HEK293 (cell line): ENCODE measurements at regions not wholly inside any gene's neighbourhood (a gene's known extent, or its start where the extent isn't known, plus 50 kb on each side); places are given as distances from the start of the nearest gene placed in this dataset.

Experiments used
- CTCF ChIA-PET: fragments of 350-600 bp; formaldehyde crosslinking; extraction: SDS; loops from one replicate; lab custom pipeline; 2021; ENCODE audit warnings: antibody characterized with exemption; lab: Yijun Ruan, JAX
- POLR2A ChIA-PET: fragments of 300-600 bp; formaldehyde crosslinking; extraction: SDS; loops from one replicate; lab custom pipeline; 2020; ENCODE audit warnings: antibody characterized with exemption, inconsistent platforms; lab: Yijun Ruan, JAX
- H3K27ac ChIP-seq: fragments of 200-500 bp; sonication (Bioruptor generic); 2 replicates; pipeline ENCODE4 v1.5.1; 2014; ENCODE audit warnings: low read depth, low read length, control low read depth, inconsistent platforms; ENCODE audit errors: extremely low read depth
- H3K36me3 ChIP-seq, 2 experiments: fragments of 200-500 bp in 1 of 2; sonication (Bioruptor generic) in 1 of 2; 1 replicate in 1 of 2; 2 replicates in 1 of 2; pipeline ENCODE4 v1.5.1; 2014 to 2017; ENCODE audit warnings: inconsistent platforms in 2 of 2, low read length in 2 of 2; ENCODE audit not compliant: control insufficient read depth in 2 of 2, insufficient read depth in 1 of 2
- H3K4me1 ChIP-seq: fragments of 200-500 bp; sonication (Bioruptor generic); 2 replicates; pipeline ENCODE4 v1.5.1; 2014; ENCODE audit warnings: mild to moderate bottlenecking, low read length, inconsistent platforms; ENCODE audit not compliant: control insufficient read depth, insufficient read depth
- H3K4me3 ChIP-seq: 2 replicates; pipeline ENCODE4 v1.5.1; 2011; ENCODE audit warnings: low read depth, mild to moderate bottlenecking, control low read depth, low read length, moderate library complexity
- H3K9me3 ChIP-seq: fragments of 200-500 bp; sonication (Bioruptor generic); 2 replicates; pipeline ENCODE4 v1.5.1; 2014; ENCODE audit warnings: low read depth, low read length, inconsistent platforms; ENCODE audit not compliant: control insufficient read depth, insufficient read depth
- FEZF1 ChIP-seq: fragments of 450-650 bp; formaldehyde crosslinking; IDR thresholded peaks from 2 replicates; pipeline ENCODE4 v1.5.1; 2016; ENCODE audit warnings: missing biosample characterization, missing genetic modification characterization
- IKZF3 ChIP-seq: fragments of 450-650 bp; IDR thresholded peaks from 2 replicates; pipeline ENCODE4 v1.5.0; 2018; ENCODE audit warnings: missing biosample characterization, mild to moderate bottlenecking, missing genetic modification characterization, moderate library complexity
- MEIS1 ChIP-seq: sonication (generic); formaldehyde crosslinking; IDR thresholded peaks from 2 replicates; pipeline ENCODE4 v1.8.1; 2022; ENCODE audit warnings: missing genetic modification reagents, mild to moderate bottlenecking, borderline replicate concordance
- OSR2 ChIP-seq: fragments of 450-650 bp; formaldehyde crosslinking; IDR thresholded peaks from 2 replicates; pipeline ENCODE4 v1.5.1; 2016; ENCODE audit warnings: missing biosample characterization, missing genetic modification characterization
- SP2 ChIP-seq: fragments of 450-650 bp; formaldehyde crosslinking; IDR thresholded peaks from 2 replicates; pipeline ENCODE4 v1.5.1; 2016; ENCODE audit warnings: missing biosample characterization, missing genetic modification characterization
- YY1 ChIP-seq: fragments of 450-650 bp; formaldehyde crosslinking; IDR thresholded peaks from 2 replicates; pipeline ENCODE4 v1.5.1; 2018; ENCODE audit warnings: missing biosample characterization, missing genetic modification characterization
- ZFP37 ChIP-seq: fragments of 450-650 bp; formaldehyde crosslinking; IDR thresholded peaks from 2 replicates; pipeline ENCODE4 v1.5.1; 2016; ENCODE audit warnings: missing biosample characterization, missing genetic modification characterization
- ZNF155 ChIP-seq: fragments of 450-650 bp; formaldehyde crosslinking; IDR thresholded peaks from 2 replicates; pipeline ENCODE4 v1.5.1; 2016; ENCODE audit warnings: missing biosample characterization, missing genetic modification characterization
- ZNF211 ChIP-seq: fragments of 450-650 bp; formaldehyde crosslinking; IDR thresholded peaks from 2 replicates; pipeline ENCODE4 v1.5.1; 2016; ENCODE audit warnings: low read depth, missing biosample characterization, missing genetic modification characterization
- ZNF24 ChIP-seq: fragments of 450-650 bp; formaldehyde crosslinking; IDR thresholded peaks from 2 replicates; pipeline ENCODE4 v1.5.1; 2016; ENCODE audit warnings: missing biosample characterization, missing genetic modification characterization
- ZNF529 ChIP-seq: fragments of 450-650 bp; formaldehyde crosslinking; IDR thresholded peaks from 2 replicates; pipeline ENCODE4 v1.5.1; 2017; ENCODE audit warnings: missing genetic modification characterization, missing biosample characterization; ENCODE audit not compliant: insufficient replicate concordance
- ZNF623 ChIP-seq: fragments of 450-650 bp; formaldehyde crosslinking; IDR thresholded peaks from 2 replicates; pipeline ENCODE4 v1.5.1; 2016; ENCODE audit warnings: missing biosample characterization, missing genetic modification characterization
- ZNF629 ChIP-seq: fragments of 450-650 bp; formaldehyde crosslinking; IDR thresholded peaks from 2 replicates; pipeline ENCODE4 v1.5.1; 2017; ENCODE audit warnings: missing biosample characterization, missing genetic modification characterization
- TF ChIP-seq, protein P1 (sequence below): fragments of 450-650 bp; formaldehyde crosslinking; IDR thresholded peaks from 2 replicates; pipeline ENCODE4 v1.5.1; 2017; ENCODE audit warnings: missing biosample characterization, missing genetic modification characterization
- TF ChIP-seq, protein P2 (sequence below): fragments of 450-650 bp; formaldehyde crosslinking; IDR thresholded peaks from 2 replicates; pipeline ENCODE4 v1.5.1; 2016; ENCODE audit warnings: missing biosample characterization, missing genetic modification characterization, borderline replicate concordance
- TF ChIP-seq, protein P3 (sequence below): fragments of 450-650 bp; formaldehyde crosslinking; IDR thresholded peaks from 2 replicates; pipeline ENCODE4 v1.5.1; 2017; ENCODE audit warnings: missing biosample characterization, missing genetic modification characterization
- TF ChIP-seq, protein P4 (sequence below): fragments of 450-650 bp; formaldehyde crosslinking; IDR thresholded peaks from 2 replicates; pipeline ENCODE4 v1.5.1; 2016; ENCODE audit warnings: missing biosample characterization, missing genetic modification characterization
- TF ChIP-seq, protein P5 (sequence below): fragments of 450-650 bp; formaldehyde crosslinking; IDR thresholded peaks from 2 replicates; pipeline ENCODE4 v1.5.1; 2016; ENCODE audit warnings: missing biosample characterization, missing genetic modification characterization
- TF ChIP-seq, protein P6 (sequence below): fragments of 450-650 bp; formaldehyde crosslinking; IDR thresholded peaks from 2 replicates; pipeline ENCODE4 v1.5.1; 2017; ENCODE audit warnings: missing biosample characterization, mild to moderate bottlenecking, missing genetic modification characterization, moderate library complexity

DNA sequence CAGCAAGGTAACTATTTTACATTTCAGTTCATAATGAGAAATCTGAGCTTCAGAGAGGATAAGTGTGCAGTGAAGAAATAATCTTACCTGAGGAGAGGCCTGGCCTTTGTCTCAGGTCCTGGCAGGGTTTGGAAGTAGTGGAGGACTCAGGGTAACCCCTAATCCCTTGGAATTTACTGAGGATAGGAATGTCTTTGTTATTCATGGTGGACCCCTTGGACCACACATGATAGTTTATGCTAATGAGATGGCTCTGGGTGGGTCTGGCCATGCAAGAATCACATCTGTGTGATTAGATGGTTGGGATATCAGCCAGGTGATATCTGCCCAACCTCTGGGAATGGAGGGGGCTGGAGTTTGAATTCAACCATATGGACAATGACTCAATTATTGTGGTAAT, 65.0 kb upstream of the DAZL start:
- ChIA-PET POLR2A (no interaction called here), CTCF (no interaction called here)
- Histone ChIP-seq H3K9me3 (no peaks in the 10 kb centered on the region), H3K4me1 (0 out of 2 replicates have a peak, but pooled peaks cover under 1% of the 10 kb centered on the region), H3K4me3 (no peak overlapping the region), H3K27ac (no peak overlapping the region), H3K36me3 (no peaks in the 10 kb centered on the region)
- TF ChIP-seq IKZF3 (tag by site-specific recombination) = no peak
- no peak for TF ChIP-seq SP2 (tag by site-specific recombination)
- no peak for TF ChIP-seq ZNF623 (tag by site-specific recombination)
- TF ChIP-seq, protein P1, sequence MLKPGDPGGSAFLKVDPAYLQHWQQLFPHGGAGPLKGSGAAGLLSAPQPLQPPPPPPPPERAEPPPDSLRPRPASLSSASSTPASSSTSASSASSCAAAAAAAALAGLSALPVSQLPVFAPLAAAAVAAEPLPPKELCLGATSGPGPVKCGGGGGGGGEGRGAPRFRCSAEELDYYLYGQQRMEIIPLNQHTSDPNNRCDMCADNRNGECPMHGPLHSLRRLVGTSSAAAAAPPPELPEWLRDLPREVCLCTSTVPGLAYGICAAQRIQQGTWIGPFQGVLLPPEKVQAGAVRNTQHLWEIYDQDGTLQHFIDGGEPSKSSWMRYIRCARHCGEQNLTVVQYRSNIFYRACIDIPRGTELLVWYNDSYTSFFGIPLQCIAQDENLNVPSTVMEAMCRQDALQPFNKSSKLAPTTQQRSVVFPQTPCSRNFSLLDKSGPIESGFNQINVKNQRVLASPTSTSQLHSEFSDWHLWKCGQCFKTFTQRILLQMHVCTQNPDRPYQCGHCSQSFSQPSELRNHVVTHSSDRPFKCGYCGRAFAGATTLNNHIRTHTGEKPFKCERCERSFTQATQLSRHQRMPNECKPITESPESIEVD = no peak
- TF ChIP-seq, protein P2, sequence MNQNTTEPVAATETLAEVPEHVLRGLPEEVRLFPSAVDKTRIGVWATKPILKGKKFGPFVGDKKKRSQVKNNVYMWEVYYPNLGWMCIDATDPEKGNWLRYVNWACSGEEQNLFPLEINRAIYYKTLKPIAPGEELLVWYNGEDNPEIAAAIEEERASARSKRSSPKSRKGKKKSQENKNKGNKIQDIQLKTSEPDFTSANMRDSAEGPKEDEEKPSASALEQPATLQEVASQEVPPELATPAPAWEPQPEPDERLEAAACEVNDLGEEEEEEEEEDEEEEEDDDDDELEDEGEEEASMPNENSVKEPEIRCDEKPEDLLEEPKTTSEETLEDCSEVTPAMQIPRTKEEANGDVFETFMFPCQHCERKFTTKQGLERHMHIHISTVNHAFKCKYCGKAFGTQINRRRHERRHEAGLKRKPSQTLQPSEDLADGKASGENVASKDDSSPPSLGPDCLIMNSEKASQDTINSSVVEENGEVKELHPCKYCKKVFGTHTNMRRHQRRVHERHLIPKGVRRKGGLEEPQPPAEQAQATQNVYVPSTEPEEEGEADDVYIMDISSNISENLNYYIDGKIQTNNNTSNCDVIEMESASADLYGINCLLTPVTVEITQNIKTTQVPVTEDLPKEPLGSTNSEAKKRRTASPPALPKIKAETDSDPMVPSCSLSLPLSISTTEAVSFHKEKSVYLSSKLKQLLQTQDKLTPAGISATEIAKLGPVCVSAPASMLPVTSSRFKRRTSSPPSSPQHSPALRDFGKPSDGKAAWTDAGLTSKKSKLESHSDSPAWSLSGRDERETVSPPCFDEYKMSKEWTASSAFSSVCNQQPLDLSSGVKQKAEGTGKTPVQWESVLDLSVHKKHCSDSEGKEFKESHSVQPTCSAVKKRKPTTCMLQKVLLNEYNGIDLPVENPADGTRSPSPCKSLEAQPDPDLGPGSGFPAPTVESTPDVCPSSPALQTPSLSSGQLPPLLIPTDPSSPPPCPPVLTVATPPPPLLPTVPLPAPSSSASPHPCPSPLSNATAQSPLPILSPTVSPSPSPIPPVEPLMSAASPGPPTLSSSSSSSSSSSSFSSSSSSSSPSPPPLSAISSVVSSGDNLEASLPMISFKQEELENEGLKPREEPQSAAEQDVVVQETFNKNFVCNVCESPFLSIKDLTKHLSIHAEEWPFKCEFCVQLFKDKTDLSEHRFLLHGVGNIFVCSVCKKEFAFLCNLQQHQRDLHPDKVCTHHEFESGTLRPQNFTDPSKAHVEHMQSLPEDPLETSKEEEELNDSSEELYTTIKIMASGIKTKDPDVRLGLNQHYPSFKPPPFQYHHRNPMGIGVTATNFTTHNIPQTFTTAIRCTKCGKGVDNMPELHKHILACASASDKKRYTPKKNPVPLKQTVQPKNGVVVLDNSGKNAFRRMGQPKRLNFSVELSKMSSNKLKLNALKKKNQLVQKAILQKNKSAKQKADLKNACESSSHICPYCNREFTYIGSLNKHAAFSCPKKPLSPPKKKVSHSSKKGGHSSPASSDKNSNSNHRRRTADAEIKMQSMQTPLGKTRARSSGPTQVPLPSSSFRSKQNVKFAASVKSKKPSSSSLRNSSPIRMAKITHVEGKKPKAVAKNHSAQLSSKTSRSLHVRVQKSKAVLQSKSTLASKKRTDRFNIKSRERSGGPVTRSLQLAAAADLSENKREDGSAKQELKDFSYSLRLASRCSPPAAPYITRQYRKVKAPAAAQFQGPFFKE = no peak
- TF ChIP-seq, protein P3, sequence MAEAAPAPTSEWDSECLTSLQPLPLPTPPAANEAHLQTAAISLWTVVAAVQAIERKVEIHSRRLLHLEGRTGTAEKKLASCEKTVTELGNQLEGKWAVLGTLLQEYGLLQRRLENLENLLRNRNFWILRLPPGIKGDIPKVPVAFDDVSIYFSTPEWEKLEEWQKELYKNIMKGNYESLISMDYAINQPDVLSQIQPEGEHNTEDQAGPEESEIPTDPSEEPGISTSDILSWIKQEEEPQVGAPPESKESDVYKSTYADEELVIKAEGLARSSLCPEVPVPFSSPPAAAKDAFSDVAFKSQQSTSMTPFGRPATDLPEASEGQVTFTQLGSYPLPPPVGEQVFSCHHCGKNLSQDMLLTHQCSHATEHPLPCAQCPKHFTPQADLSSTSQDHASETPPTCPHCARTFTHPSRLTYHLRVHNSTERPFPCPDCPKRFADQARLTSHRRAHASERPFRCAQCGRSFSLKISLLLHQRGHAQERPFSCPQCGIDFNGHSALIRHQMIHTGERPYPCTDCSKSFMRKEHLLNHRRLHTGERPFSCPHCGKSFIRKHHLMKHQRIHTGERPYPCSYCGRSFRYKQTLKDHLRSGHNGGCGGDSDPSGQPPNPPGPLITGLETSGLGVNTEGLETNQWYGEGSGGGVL (tag by site-specific recombination) = no peak
- no peak for TF ChIP-seq YY1 (tag by site-specific recombination)
- TF ChIP-seq ZNF211 (tag by site-specific recombination) = no peak
- no peak for TF ChIP-seq ZNF24
- no peak for TF ChIP-seq ZNF155 (tag by site-specific recombination)

DNA sequence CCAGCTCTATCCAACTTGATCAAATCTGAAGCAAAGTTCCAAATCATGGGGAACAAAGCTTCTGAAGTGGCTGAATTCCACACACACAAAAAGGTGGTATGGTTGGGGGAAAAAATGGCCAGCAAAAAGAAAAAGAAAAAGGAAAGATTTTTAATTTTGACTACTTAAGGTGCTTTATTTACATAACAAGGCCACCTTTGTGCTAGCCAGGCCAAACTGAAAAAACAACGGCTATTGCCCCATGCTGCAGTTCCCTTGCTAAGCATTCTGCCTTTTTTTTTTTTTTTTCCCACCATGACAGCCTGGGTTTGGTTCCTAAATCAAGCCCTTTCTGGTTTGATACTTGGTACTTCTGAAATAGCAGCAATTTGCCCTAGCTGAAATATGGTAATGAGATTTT, 66.5 kb upstream of the DAZL start:
- Histone ChIP-seq H3K36me3 (no peaks in the 10 kb centered on the region), H3K4me3 (no peak overlapping the region), H3K27ac (no peak overlapping the region), H3K9me3 (no peaks in the 10 kb centered on the region), H3K4me1 (no peaks in the 10 kb centered on the region)
- CTCF ChIA-PET = interaction anchor here (0.6 kb wide), 1 partner anchor 1473 kb away, joined by 3 read pairs; no protein-coding TSS in a partner anchor
- POLR2A ChIA-PET = interaction anchor here (0.8 kb wide), 1 partner anchor 65 kb away, joined by 3 read pairs; no protein-coding TSS in a partner anchor
- no peak for TF ChIP-seq OSR2 (tag by site-specific recombination)
- TF ChIP-seq ZNF529 = no peak
- no peak for TF ChIP-seq MEIS1 (CRISPR knock-in tag)
- TF ChIP-seq, protein P4, sequence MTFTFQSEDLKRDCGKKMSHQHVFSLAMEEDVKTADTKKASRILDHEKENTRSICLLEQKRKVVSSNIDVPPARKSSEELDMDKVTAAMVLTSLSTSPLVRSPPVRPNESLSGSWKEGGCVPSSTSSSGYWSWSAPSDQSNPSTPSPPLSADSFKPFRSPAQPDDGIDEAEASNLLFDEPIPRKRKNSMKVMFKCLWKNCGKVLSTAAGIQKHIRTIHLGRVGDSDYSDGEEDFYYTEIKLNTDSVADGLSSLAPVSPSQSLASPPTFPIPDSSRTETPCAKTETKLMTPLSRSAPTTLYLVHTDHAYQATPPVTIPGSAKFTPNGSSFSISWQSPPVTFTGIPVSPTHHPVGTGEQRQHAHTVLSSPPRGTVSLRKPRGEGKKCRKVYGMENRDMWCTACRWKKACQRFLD (tag by site-specific recombination) = no peak
- TF ChIP-seq, protein P3 (tag by site-specific recombination) = no peak
- TF ChIP-seq ZNF629 = no peak
- no peak for TF ChIP-seq ZFP37
- no peak for TF ChIP-seq FEZF1 (tag by site-specific recombination)
- TF ChIP-seq, protein P5, sequence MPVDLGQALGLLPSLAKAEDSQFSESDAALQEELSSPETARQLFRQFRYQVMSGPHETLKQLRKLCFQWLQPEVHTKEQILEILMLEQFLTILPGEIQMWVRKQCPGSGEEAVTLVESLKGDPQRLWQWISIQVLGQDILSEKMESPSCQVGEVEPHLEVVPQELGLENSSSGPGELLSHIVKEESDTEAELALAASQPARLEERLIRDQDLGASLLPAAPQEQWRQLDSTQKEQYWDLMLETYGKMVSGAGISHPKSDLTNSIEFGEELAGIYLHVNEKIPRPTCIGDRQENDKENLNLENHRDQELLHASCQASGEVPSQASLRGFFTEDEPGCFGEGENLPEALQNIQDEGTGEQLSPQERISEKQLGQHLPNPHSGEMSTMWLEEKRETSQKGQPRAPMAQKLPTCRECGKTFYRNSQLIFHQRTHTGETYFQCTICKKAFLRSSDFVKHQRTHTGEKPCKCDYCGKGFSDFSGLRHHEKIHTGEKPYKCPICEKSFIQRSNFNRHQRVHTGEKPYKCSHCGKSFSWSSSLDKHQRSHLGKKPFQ (tag by site-specific recombination) = no peak
- TF ChIP-seq, protein P6, sequence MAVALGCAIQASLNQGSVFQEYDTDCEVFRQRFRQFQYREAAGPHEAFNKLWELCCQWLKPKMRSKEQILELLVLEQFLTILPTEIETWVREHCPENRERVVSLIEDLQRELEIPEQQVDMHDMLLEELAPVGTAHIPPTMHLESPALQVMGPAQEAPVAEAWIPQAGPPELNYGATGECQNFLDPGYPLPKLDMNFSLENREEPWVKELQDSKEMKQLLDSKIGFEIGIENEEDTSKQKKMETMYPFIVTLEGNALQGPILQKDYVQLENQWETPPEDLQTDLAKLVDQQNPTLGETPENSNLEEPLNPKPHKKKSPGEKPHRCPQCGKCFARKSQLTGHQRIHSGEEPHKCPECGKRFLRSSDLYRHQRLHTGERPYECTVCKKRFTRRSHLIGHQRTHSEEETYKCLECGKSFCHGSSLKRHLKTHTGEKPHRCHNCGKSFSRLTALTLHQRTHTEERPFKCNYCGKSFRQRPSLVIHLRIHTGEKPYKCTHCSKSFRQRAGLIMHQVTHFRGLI (tag by site-specific recombination) = no peak
